H1 (cell line): ENCODE measurements at regions not wholly inside any gene's neighbourhood (a gene's known extent, or its start where the extent isn't known, plus 50 kb on each side); places are given as distances from the start of the nearest gene placed in this dataset.

ENCODE experiments used
- BACH1 ChIP-seq: IDR thresholded peaks from 2 replicates; pipeline ENCODE4 v1.6.1; 2012; ENCODE audit warnings: low read length, improper control_type of control experiment
- CBX8 ChIP-seq: fragments of 300-800, 300-1000 bp; sonication (generic); IDR thresholded peaks from 2 replicates; pipeline ENCODE4 v1.7.1; 2016; ENCODE audit warnings: low read depth, low read length, borderline replicate concordance
- CEBPB ChIP-seq: IDR thresholded peaks from 2 replicates; pipeline ENCODE4 v1.6.1; 2012; ENCODE audit warnings: low read depth, low read length
- GTF2F1 ChIP-seq: IDR thresholded peaks from 2 replicates; pipeline ENCODE4 v1.6.1; 2012; ENCODE audit warnings: low read depth, low read length, improper control_type of control experiment, borderline replicate concordance
- KDM1A ChIP-seq: fragments of 200-600, 300-600 bp; sonication (generic); IDR thresholded peaks from 2 replicates; pipeline ENCODE4 v1.7.1; 2016; ENCODE audit warnings: mild to moderate bottlenecking, low read length, borderline replicate concordance
- POLR2AphosphoS5 ChIP-seq: IDR thresholded peaks from 2 replicates; pipeline ENCODE4 v1.6.1; 2011; ENCODE audit warnings: low read depth, low read length
- SP2 ChIP-seq: IDR thresholded peaks from 2 replicates; pipeline ENCODE4 v1.6.1; 2012; ENCODE audit warnings: mild to moderate bottlenecking, low read length, inconsistent platforms
- TAF7 ChIP-seq: optimal IDR thresholded peaks from 2 replicates; pipeline ENCODE3; 2011; ENCODE audit warnings: low read depth, mild to moderate bottlenecking, inconsistent platforms, low read length, moderate library complexity, borderline replicate concordance
- TF ChIP-seq, protein P1 (sequence below): fragments of 300-600 bp; sonication (generic); IDR thresholded peaks from 2 replicates; pipeline ENCODE4 v1.7.1; 2012; ENCODE audit warnings: low read length, moderate library complexity, mild to moderate bottlenecking, inconsistent platforms; ENCODE audit not compliant: insufficient replicate concordance

DNA sequence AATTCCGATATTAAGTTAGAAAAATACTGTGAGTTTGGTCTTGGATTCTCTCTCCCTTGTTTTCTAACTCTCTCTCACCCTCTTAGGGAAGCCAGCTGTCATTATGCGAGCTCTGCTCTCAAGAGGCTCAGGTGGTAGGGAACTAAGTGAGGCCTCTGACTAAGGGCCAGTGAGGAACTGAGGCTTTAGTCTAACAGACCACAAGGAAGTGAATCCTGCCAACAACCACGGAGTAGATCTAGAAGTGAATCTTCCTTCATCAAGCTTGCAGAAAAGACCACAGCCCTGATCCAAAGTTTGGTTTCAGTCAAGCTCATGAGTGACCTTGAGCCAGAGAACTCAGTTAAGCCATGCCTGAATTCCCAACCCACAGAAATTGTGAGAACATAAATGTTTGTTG lies 180.1 kb upstream of the PRMT6 start (continued):
- TF ChIP-seq, protein P1, sequence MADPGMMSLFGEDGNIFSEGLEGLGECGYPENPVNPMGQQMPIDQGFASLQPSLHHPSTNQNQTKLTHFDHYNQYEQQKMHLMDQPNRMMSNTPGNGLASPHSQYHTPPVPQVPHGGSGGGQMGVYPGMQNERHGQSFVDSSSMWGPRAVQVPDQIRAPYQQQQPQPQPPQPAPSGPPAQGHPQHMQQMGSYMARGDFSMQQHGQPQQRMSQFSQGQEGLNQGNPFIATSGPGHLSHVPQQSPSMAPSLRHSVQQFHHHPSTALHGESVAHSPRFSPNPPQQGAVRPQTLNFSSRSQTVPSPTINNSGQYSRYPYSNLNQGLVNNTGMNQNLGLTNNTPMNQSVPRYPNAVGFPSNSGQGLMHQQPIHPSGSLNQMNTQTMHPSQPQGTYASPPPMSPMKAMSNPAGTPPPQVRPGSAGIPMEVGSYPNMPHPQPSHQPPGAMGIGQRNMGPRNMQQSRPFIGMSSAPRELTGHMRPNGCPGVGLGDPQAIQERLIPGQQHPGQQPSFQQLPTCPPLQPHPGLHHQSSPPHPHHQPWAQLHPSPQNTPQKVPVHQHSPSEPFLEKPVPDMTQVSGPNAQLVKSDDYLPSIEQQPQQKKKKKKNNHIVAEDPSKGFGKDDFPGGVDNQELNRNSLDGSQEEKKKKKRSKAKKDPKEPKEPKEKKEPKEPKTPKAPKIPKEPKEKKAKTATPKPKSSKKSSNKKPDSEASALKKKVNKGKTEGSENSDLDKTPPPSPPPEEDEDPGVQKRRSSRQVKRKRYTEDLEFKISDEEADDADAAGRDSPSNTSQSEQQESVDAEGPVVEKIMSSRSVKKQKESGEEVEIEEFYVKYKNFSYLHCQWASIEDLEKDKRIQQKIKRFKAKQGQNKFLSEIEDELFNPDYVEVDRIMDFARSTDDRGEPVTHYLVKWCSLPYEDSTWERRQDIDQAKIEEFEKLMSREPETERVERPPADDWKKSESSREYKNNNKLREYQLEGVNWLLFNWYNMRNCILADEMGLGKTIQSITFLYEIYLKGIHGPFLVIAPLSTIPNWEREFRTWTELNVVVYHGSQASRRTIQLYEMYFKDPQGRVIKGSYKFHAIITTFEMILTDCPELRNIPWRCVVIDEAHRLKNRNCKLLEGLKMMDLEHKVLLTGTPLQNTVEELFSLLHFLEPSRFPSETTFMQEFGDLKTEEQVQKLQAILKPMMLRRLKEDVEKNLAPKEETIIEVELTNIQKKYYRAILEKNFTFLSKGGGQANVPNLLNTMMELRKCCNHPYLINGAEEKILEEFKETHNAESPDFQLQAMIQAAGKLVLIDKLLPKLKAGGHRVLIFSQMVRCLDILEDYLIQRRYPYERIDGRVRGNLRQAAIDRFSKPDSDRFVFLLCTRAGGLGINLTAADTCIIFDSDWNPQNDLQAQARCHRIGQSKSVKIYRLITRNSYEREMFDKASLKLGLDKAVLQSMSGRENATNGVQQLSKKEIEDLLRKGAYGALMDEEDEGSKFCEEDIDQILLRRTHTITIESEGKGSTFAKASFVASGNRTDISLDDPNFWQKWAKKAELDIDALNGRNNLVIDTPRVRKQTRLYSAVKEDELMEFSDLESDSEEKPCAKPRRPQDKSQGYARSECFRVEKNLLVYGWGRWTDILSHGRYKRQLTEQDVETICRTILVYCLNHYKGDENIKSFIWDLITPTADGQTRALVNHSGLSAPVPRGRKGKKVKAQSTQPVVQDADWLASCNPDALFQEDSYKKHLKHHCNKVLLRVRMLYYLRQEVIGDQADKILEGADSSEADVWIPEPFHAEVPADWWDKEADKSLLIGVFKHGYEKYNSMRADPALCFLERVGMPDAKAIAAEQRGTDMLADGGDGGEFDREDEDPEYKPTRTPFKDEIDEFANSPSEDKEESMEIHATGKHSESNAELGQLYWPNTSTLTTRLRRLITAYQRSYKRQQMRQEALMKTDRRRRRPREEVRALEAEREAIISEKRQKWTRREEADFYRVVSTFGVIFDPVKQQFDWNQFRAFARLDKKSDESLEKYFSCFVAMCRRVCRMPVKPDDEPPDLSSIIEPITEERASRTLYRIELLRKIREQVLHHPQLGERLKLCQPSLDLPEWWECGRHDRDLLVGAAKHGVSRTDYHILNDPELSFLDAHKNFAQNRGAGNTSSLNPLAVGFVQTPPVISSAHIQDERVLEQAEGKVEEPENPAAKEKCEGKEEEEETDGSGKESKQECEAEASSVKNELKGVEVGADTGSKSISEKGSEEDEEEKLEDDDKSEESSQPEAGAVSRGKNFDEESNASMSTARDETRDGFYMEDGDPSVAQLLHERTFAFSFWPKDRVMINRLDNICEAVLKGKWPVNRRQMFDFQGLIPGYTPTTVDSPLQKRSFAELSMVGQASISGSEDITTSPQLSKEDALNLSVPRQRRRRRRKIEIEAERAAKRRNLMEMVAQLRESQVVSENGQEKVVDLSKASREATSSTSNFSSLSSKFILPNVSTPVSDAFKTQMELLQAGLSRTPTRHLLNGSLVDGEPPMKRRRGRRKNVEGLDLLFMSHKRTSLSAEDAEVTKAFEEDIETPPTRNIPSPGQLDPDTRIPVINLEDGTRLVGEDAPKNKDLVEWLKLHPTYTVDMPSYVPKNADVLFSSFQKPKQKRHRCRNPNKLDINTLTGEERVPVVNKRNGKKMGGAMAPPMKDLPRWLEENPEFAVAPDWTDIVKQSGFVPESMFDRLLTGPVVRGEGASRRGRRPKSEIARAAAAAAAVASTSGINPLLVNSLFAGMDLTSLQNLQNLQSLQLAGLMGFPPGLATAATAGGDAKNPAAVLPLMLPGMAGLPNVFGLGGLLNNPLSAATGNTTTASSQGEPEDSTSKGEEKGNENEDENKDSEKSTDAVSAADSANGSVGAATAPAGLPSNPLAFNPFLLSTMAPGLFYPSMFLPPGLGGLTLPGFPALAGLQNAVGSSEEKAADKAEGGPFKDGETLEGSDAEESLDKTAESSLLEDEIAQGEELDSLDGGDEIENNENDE = no peak
- TF ChIP-seq POLR2AphosphoS5 (no peak), BACH1 (no peak), SP2 (no peak), GTF2F1 (no peak), KDM1A (no peak), CBX8 (no peak), CEBPB (no peak), TAF7 (no peak)
